CD14-positive monocyte (primary cell): ENCODE measurements at regions not wholly inside any gene's neighbourhood (a gene's known extent, or its start where the extent isn't known, plus 50 kb on each side); places are given as distances from the start of the nearest gene placed in this dataset.

ENCODE experiments used
- DNase-seq, 3 donors: peaks; one replicate each; pipeline ENCODE4 v3.0.0-alpha.2; 2011 to 2022
- H2AFZ ChIP-seq: 2 replicates; pipeline ENCODE4 v1.6.0; 2012; ENCODE audit warnings: mild to moderate bottlenecking, low read depth, low read length, inconsistent platforms; ENCODE audit not compliant: insufficient read depth, poor library complexity, severe bottlenecking
- H3K27ac ChIP-seq, 2 donors: 1 replicate in 1 of 2; 2 replicates in 1 of 2; pipeline ENCODE4 v1.5.1; 2012 to 2013; ENCODE audit warnings: low read length in 2 of 2, control low read depth in 1 of 2, inconsistent platforms in 1 of 2, low read depth in 1 of 2, mild to moderate bottlenecking in 1 of 2
- H3K27me3 ChIP-seq, 2 donors: one replicate each; pipeline versions ENCODE4 v1.6.0 to v1.6.1; 2011 to 2013; ENCODE audit warnings: low read length in 2 of 2; ENCODE audit not compliant: control insufficient read depth in 2 of 2, insufficient read depth in 2 of 2
- H3K36me3 ChIP-seq, 2 donors: replicated peaks in 1 of 2; 1 replicate in 1 of 2; 2 replicates in 1 of 2; pipeline versions ENCODE4 v1.5.1 to v1.6.1; 2012 to 2013; ENCODE audit warnings: low read length in 2 of 2, control low read depth in 1 of 2, inconsistent platforms in 1 of 2, mild to moderate bottlenecking in 1 of 2; ENCODE audit not compliant: insufficient read depth in 2 of 2, control insufficient read depth in 1 of 2
- H3K4me1 ChIP-seq, 2 donors: 1 replicate in 1 of 2; 2 replicates in 1 of 2; pipeline versions ENCODE4 v1.5.1 to v1.6.1; 2012 to 2013; ENCODE audit warnings: low read length in 2 of 2, control low read depth in 1 of 2, inconsistent platforms in 1 of 2, mild to moderate bottlenecking in 1 of 2, moderate library complexity in 1 of 2; ENCODE audit not compliant: insufficient read depth in 2 of 2, control insufficient read depth in 1 of 2
- H3K4me2 ChIP-seq: replicated peaks from 2 replicates; pipeline ENCODE3; 2012; ENCODE audit warnings: low read length, moderate library complexity, mild to moderate bottlenecking; ENCODE audit not compliant: poor library complexity, severe bottlenecking; ENCODE audit errors: extremely low read depth
- H3K4me3 ChIP-seq, 3 experiments: fragments of 200-600 bp in 1 of 3; sonication (generic) in 1 of 3; replicated peaks in 1 of 3; 1 replicate in 2 of 3; 2 replicates in 1 of 3; pipeline ENCODE4 v1.5.1; 2011 to 2013; ENCODE audit warnings: low read length in 3 of 3, mild to moderate bottlenecking in 3 of 3, control low read depth in 2 of 3, low read depth in 2 of 3, inconsistent platforms in 1 of 3, moderate library complexity in 1 of 3
- H3K79me2 ChIP-seq: 2 replicates; pipeline ENCODE4 v1.6.0; 2012; ENCODE audit warnings: mild to moderate bottlenecking, control low read depth, inconsistent platforms, low read length, moderate library complexity; ENCODE audit not compliant: insufficient read depth
- H3K9ac ChIP-seq: 2 replicates; pipeline ENCODE4 v1.6.0; 2017; ENCODE audit warnings: low read length, mild to moderate bottlenecking; ENCODE audit not compliant: insufficient read depth, poor library complexity, severe bottlenecking
- H3K9me3 ChIP-seq, 2 donors: replicated peaks in 1 of 2; 1 replicate in 1 of 2; 2 replicates in 1 of 2; pipeline versions ENCODE4 v1.5.1 to v1.6.1; 2012 to 2013; ENCODE audit warnings: low read length in 2 of 2, control low read depth in 1 of 2; ENCODE audit not compliant: control insufficient read depth in 1 of 2, insufficient read depth in 1 of 2
- H4K20me1 ChIP-seq: 2 replicates; pipeline ENCODE4 v1.6.0; 2012; ENCODE audit warnings: mild to moderate bottlenecking, low read length, control low read depth, moderate library complexity; ENCODE audit not compliant: insufficient read depth
- H3K27ac Mint-ChIP-seq, 7 donors: one replicate each; pipeline ENCODE4 v1.8.0; 2020; ENCODE audit warnings: mild to moderate bottlenecking in 7 of 7, mixed read lengths in 7 of 7, moderate library complexity in 6 of 7, inconsistent platforms in 2 of 7
- H3K27me3 Mint-ChIP-seq, 3 donors: one replicate each; pipeline ENCODE4 v1.8.0; 2021 to 2022; ENCODE audit warnings: low read depth in 3 of 3, mild to moderate bottlenecking in 3 of 3, mixed read lengths in 3 of 3, moderate library complexity in 3 of 3, inconsistent platforms in 1 of 3
- H3K36me3 Mint-ChIP-seq, 2 donors: one replicate each; pipeline ENCODE4 v1.8.0; 2020; ENCODE audit warnings: mixed read lengths in 2 of 2, inconsistent platforms in 1 of 2, mild to moderate bottlenecking in 1 of 2
- H3K4me1 Mint-ChIP-seq: one replicate; pipeline ENCODE4 v1.8.0; 2020; ENCODE audit warnings: mild to moderate bottlenecking, mixed read lengths
- H3K4me3 Mint-ChIP-seq, 2 donors: one replicate each; pipeline ENCODE4 v1.8.0; 2020; ENCODE audit warnings: mild to moderate bottlenecking in 2 of 2, mixed read lengths in 2 of 2, moderate library complexity in 1 of 2
- H3K9me3 Mint-ChIP-seq, 7 donors: one replicate each; pipeline ENCODE4 v1.8.0; 2020 to 2022; ENCODE audit warnings: mixed read lengths in 7 of 7, mild to moderate bottlenecking in 6 of 7, moderate library complexity in 6 of 7, inconsistent platforms in 2 of 7
- CTCF ChIP-seq: fragments of 200-600 bp; IDR thresholded peaks from one replicate; pipeline ENCODE4 v1.8.0; 2022; ENCODE audit warnings: antibody characterized with exemption, mild to moderate bottlenecking
- WGBS: methylation state at CpG from one replicate; pipeline ENCODE4 v1.1.5; 2013; ENCODE audit warnings: missing lambda C conversion rate; ENCODE audit not compliant: insufficient coverage; 5-methylcytosine and 5-hydroxymethylcytosine counted together
- intact Hi-C, 2 donors: fragments of 100-400 bp; cut with micrococcal nuclease; formaldehyde crosslinking; loops; one replicate each; pipeline versions ENCODE4 v1.15.0 to v1.15.1; 2023

GRCh38 chr16:35497399-35497798 is 2038.0 kb downstream of the TP53TG3F start:
- no peak overlapping the region for H2AFZ ChIP-seq
- H3K27me3 ChIP-seq: no peaks in the 10 kb centered on the region
- H3K36me3 ChIP-seq: no peaks in the 10 kb centered on the region
- no peaks in the 10 kb centered on the region for H4K20me1 ChIP-seq
- H3K9me3 Mint-ChIP-seq: peaks cover 2 to 42% (median 26%) of the 10 kb centered on the region in 7 donors
- peaks cover 53 to 60% of the 10 kb centered on the region in 2 donors for H3K9me3 ChIP-seq
- no CpG with 5 or more reads among the region's 1 CpG for WGBS
- H3K4me3 ChIP-seq: no peak overlapping the region
- no peaks in the 10 kb centered on the region for H3K4me1 Mint-ChIP-seq
- TF ChIP-seq CTCF: no peak
- no peak overlapping the region for H3K9ac ChIP-seq
- H3K4me3 Mint-ChIP-seq: no peak overlapping the region
- no peak overlapping the region for H3K27ac Mint-ChIP-seq
- no peaks in the 10 kb centered on the region for H3K27me3 Mint-ChIP-seq
- intact Hi-C loops: no loop called here
- H3K27ac ChIP-seq: no peak overlapping the region
- H3K4me1 ChIP-seq: no peaks in the 10 kb centered on the region
- no peak overlapping the region for H3K4me2 ChIP-seq
- H3K36me3 Mint-ChIP-seq: no peaks in the 10 kb centered on the region
- no peaks in the 10 kb centered on the region for H3K79me2 ChIP-seq
- no peak for DNase-seq

- no peaks in the 10 kb centered on the region for H3K36me3 Mint-ChIP-seq
- TF ChIP-seq CTCF: no peak
- peaks cover 0 to 2% (median 0%) of the 10 kb centered on the region in 3 donors for H3K27me3 Mint-ChIP-seq
- WGBS: 56% methylated on average over 42 of the region's 51 CpGs
- Histone ChIP-seq H3K79me2 (no peaks in the 10 kb centered on the region), H3K27ac (no peak overlapping the region), H4K20me1 (no peaks in the 10 kb centered on the region), H3K4me3 (no peak overlapping the region), H3K4me2 (no peak overlapping the region), H3K36me3 (no peaks in the 10 kb centered on the region), H2AFZ (no peak overlapping the region), H3K4me1 (no peaks in the 10 kb centered on the region), H3K27me3 (no peaks in the 10 kb centered on the region), H3K9me3 (peaks cover 36 to 63% of the 10 kb centered on the region in 2 donors), H3K9ac (no peak overlapping the region)
- peaks cover 13 to 50% (median 19%) of the 10 kb centered on the region in 7 donors for H3K9me3 Mint-ChIP-seq
- H3K27ac Mint-ChIP-seq: no peak overlapping the region
- no peaks in the 10 kb centered on the region for H3K4me1 Mint-ChIP-seq
- no peak for DNase-seq
- intact Hi-C loops: no loop called here
- no peak overlapping the region for H3K4me3 Mint-ChIP-seq
Observed at GRCh38 chr16:35506018-35506897, 2046.8 kb downstream of the TP53TG3F start.
